H1 (cell line): ENCODE measurements at regions not wholly inside any gene's neighbourhood (a gene's known extent, or its start where the extent isn't known, plus 50 kb on each side); places are given as distances from the start of the nearest gene placed in this dataset.

ENCODE experiments used
- CTCF ChIA-PET: fragments of 300-600 bp; sonication (Branson Sonifier 250); formaldehyde crosslinking; loops from one replicate; lab custom pipeline; 2021; ENCODE audit not compliant: partially characterized antibody; lab: Charles Lee
- POLR2A ChIA-PET: fragments of 300-600 bp; sonication (Branson Sonifier 250); formaldehyde crosslinking; loops from one replicate; lab custom pipeline; 2021; ENCODE audit warnings: inconsistent platforms; ENCODE audit not compliant: partially characterized antibody; lab: Charles Lee
- DNase-seq, 2 experiments: peaks; one replicate each; pipeline versions ENCODE4 v3.0.0 to v3.0.0-alpha.2; 2010 to 2022; ENCODE audit warnings: low spot score in 2 of 2, low read depth in 1 of 2, mixed read lengths in 1 of 2
- FAIRE-seq: peaks from 2 replicates; lab custom pipeline; 2011; peaks lifted over from hg19 to GRCh38; lab: Jason Lieb, UNC
- H2AFZ ChIP-seq: 2 replicates; pipeline ENCODE4 v1.8.1; 2012; ENCODE audit warnings: low read length, inconsistent platforms
- H2AK5ac ChIP-seq: 2 replicates; pipeline ENCODE4 v1.6.1; 2013; ENCODE audit warnings: low read depth, low read length
- H2BK120ac ChIP-seq: replicated peaks from 2 replicates; pipeline ENCODE3; 2013; ENCODE audit warnings: low read depth, low read length, inconsistent platforms
- H2BK12ac ChIP-seq: 2 replicates; pipeline ENCODE4 v1.6.1; 2013; ENCODE audit warnings: low read depth, low read length
- H2BK15ac ChIP-seq: 2 replicates; pipeline ENCODE4 v1.6.1; 2013; ENCODE audit warnings: low read length
- H2BK20ac ChIP-seq: 2 replicates; pipeline ENCODE4 v1.6.1; 2013; ENCODE audit warnings: low read length
- H2BK5ac ChIP-seq: 2 replicates; pipeline ENCODE4 v1.6.1; 2013; ENCODE audit warnings: low read depth, low read length
- H3K14ac ChIP-seq: 2 replicates; pipeline ENCODE4 v1.6.1; 2013; ENCODE audit warnings: inconsistent platforms; ENCODE audit not compliant: insufficient read length
- H3K18ac ChIP-seq: 2 replicates; pipeline ENCODE4 v1.6.1; 2013; ENCODE audit warnings: low read length; ENCODE audit errors: extremely low read depth
- H3K23ac ChIP-seq: 2 replicates; pipeline ENCODE4 v1.6.1; 2013; ENCODE audit warnings: inconsistent platforms; ENCODE audit not compliant: insufficient read length
- H3K23me2 ChIP-seq: 2 replicates; pipeline ENCODE4 v1.6.1; 2013; ENCODE audit warnings: low read depth, low read length
- H3K27ac ChIP-seq: 2 replicates; pipeline ENCODE4 v1.6.1; 2011; ENCODE audit warnings: low read depth, low read length, inconsistent platforms
- H3K27me3 ChIP-seq, 4 experiments: replicated peaks in 1 of 4; 1 replicate in 1 of 4; 2 replicates in 3 of 4; pipeline versions ENCODE4 v1.6.1 to v1.8.1; 2011 to 2013; ENCODE audit warnings: low read length in 3 of 4, mild to moderate bottlenecking in 3 of 4, inconsistent platforms in 2 of 4, mixed read lengths in 2 of 4, moderate library complexity in 1 of 4; ENCODE audit not compliant: control insufficient read depth in 3 of 4, insufficient read depth in 3 of 4; ENCODE audit errors: extremely low read depth in 1 of 4
- H3K36me3 ChIP-seq, 4 experiments: 2 replicates each; pipeline versions ENCODE4 v1.6.1 to v1.8.1; 2011 to 2013; ENCODE audit warnings: mild to moderate bottlenecking in 4 of 4, low read length in 3 of 4, moderate library complexity in 2 of 4, control low read depth in 1 of 4, inconsistent platforms in 1 of 4; ENCODE audit not compliant: insufficient read depth in 4 of 4, control insufficient read depth in 2 of 4
- H3K4ac ChIP-seq: replicated peaks from 2 replicates; pipeline ENCODE3; 2013; ENCODE audit warnings: low read length, low read depth, mixed read lengths, inconsistent platforms; ENCODE audit not compliant: insufficient read length
- H3K4me1 ChIP-seq, 4 experiments: replicated peaks in 1 of 4; 1 replicate in 1 of 4; 2 replicates in 3 of 4; pipeline versions ENCODE4 v1.6.1 to v1.8.1; 2011 to 2013; ENCODE audit warnings: low read length in 3 of 4, inconsistent platforms in 2 of 4, mixed read lengths in 1 of 4; ENCODE audit not compliant: insufficient read depth in 4 of 4, control insufficient read depth in 3 of 4
- H3K4me2 ChIP-seq, 2 experiments: 2 replicates each; pipeline versions ENCODE4 v1.6.1 to v1.8.1; 2011 to 2013; ENCODE audit warnings: low read depth in 2 of 2, low read length in 2 of 2, control low read depth in 1 of 2, inconsistent platforms in 1 of 2, mild to moderate bottlenecking in 1 of 2; ENCODE audit not compliant: insufficient read depth in 1 of 2
- H3K4me3 ChIP-seq, 4 experiments: fragments of 200-600, 300-600 bp in 1 of 4; sonication (generic), shearing (Covaris generic), sonication (Bioruptor Twin) in 1 of 4; 2 replicates each; pipeline versions ENCODE4 v1.5.1 to v1.8.1; 2011 to 2016; ENCODE audit warnings: low read length in 4 of 4, low read depth in 3 of 4, control low read depth in 2 of 4, inconsistent platforms in 2 of 4, mild to moderate bottlenecking in 2 of 4, mixed read lengths in 1 of 4, moderate library complexity in 1 of 4; ENCODE audit not compliant: insufficient read depth in 2 of 4; ENCODE audit errors: extremely low read depth in 1 of 4
- H3K56ac ChIP-seq: replicated peaks from 2 replicates; pipeline ENCODE3; 2013; ENCODE audit warnings: low read depth, mild to moderate bottlenecking, mixed read lengths, low read length, inconsistent platforms; ENCODE audit not compliant: insufficient read length
- H3K79me1 ChIP-seq: 2 replicates; pipeline ENCODE4 v1.6.1; 2013; ENCODE audit warnings: low read depth, low read length, control low read depth
- H3K79me2 ChIP-seq, 2 experiments: 2 replicates each; pipeline versions ENCODE4 v1.6.1 to v1.8.1; 2012 to 2013; ENCODE audit warnings: low read length in 2 of 2, mild to moderate bottlenecking in 2 of 2, inconsistent platforms in 1 of 2; ENCODE audit not compliant: insufficient read depth in 2 of 2, control insufficient read depth in 1 of 2
- H3K9ac ChIP-seq, 4 experiments: replicated peaks in 1 of 4; 1 replicate in 1 of 4; 2 replicates in 3 of 4; pipeline versions ENCODE4 v1.6.1 to v1.8.1; 2011 to 2013; ENCODE audit warnings: low read depth in 3 of 4, low read length in 3 of 4, control low read depth in 2 of 4, mild to moderate bottlenecking in 2 of 4, moderate library complexity in 2 of 4, inconsistent platforms in 1 of 4; ENCODE audit errors: extremely low read depth in 1 of 4
- H3K9me3 ChIP-seq, 2 experiments: 2 replicates each; pipeline versions ENCODE4 v1.6.1 to v1.8.1; 2012 to 2013; ENCODE audit warnings: mild to moderate bottlenecking in 2 of 2, moderate library complexity in 2 of 2, control low read depth in 1 of 2, inconsistent platforms in 1 of 2, low read depth in 1 of 2, low read length in 1 of 2, mixed read lengths in 1 of 2; ENCODE audit not compliant: insufficient read depth in 2 of 2
- H4K20me1 ChIP-seq, 2 experiments: replicated peaks in 1 of 2; 2 replicates each; pipeline versions ENCODE3 to v1.8.1; 2011 to 2013; ENCODE audit warnings: inconsistent platforms in 2 of 2, low read length in 2 of 2, mild to moderate bottlenecking in 1 of 2; ENCODE audit not compliant: insufficient read depth in 2 of 2, control insufficient read depth in 1 of 2
- H4K5ac ChIP-seq: 2 replicates; pipeline ENCODE4 v1.6.1; 2013; ENCODE audit warnings: low read length, low read depth, mixed read lengths, inconsistent platforms; ENCODE audit not compliant: insufficient read length
- H4K8ac ChIP-seq: 2 replicates; pipeline ENCODE4 v1.8.0; 2013; ENCODE audit warnings: mild to moderate bottlenecking, moderate library complexity, low read length, inconsistent platforms; ENCODE audit not compliant: insufficient read depth; ENCODE audit errors: extremely low read depth
- H4K91ac ChIP-seq: replicated peaks from 2 replicates; pipeline ENCODE3; 2013; ENCODE audit warnings: low read length, mixed read lengths, inconsistent platforms; ENCODE audit not compliant: insufficient read length
- CHD1 ChIP-seq: IDR thresholded peaks from 2 replicates; pipeline ENCODE4 v1.6.1; 2012; ENCODE audit warnings: low read depth, low read length, improper control_type of control experiment
- EGR1 ChIP-seq: IDR thresholded peaks from 2 replicates; pipeline ENCODE4 v1.6.1; 2011; ENCODE audit warnings: low read depth, low read length, borderline replicate concordance
- GTF2F1 ChIP-seq: IDR thresholded peaks from 2 replicates; pipeline ENCODE4 v1.6.1; 2012; ENCODE audit warnings: low read depth, low read length, improper control_type of control experiment, borderline replicate concordance
- NANOG ChIP-seq: IDR thresholded peaks from 2 replicates; pipeline ENCODE4 v1.6.1; 2011; ENCODE audit warnings: low read length, low read depth, mild to moderate bottlenecking, inconsistent platforms; ENCODE audit not compliant: insufficient read depth, poor library complexity, severe bottlenecking
- NRF1 ChIP-seq: IDR thresholded peaks from 2 replicates; pipeline ENCODE4 v1.6.1; 2011; ENCODE audit warnings: mild to moderate bottlenecking, low read depth, low read length, improper control_type of control experiment
- RBBP5 ChIP-seq: IDR thresholded peaks from 2 replicates; pipeline ENCODE4 v1.7.1; 2012; ENCODE audit warnings: low read depth, mild to moderate bottlenecking, inconsistent platforms, low read length, moderate library complexity, borderline replicate concordance
- SAP30 ChIP-seq: fragments of 300-600 bp; sonication (generic); IDR thresholded peaks from 2 replicates; pipeline ENCODE4 v1.7.1; 2012; ENCODE audit warnings: low read length, moderate library complexity, mild to moderate bottlenecking, inconsistent platforms; ENCODE audit not compliant: insufficient read depth, insufficient replicate concordance
- SIN3A ChIP-seq, 2 experiments: IDR thresholded peaks in 1 of 2; conservative IDR thresholded peaks in 1 of 2; 2 replicates each; pipeline ENCODE4 v1.6.1; 2011 to 2012; ENCODE audit warnings: low read length in 2 of 2, improper control_type of control experiment in 1 of 2, low read depth in 1 of 2, mild to moderate bottlenecking in 1 of 2
- SIX5 ChIP-seq: IDR thresholded peaks from 2 replicates; pipeline ENCODE4 v1.6.1; 2011; ENCODE audit warnings: mild to moderate bottlenecking, low read depth, low read length
- SRF ChIP-seq: IDR thresholded peaks from 2 replicates; pipeline ENCODE4 v1.6.1; 2011; ENCODE audit warnings: mild to moderate bottlenecking, low read depth, low read length, moderate library complexity
- TCF12 ChIP-seq: IDR thresholded peaks from 2 replicates; pipeline ENCODE4 v1.6.1; 2011; ENCODE audit warnings: low read depth, mild to moderate bottlenecking, low read length
- USF2 ChIP-seq: IDR thresholded peaks from 2 replicates; pipeline ENCODE4 v1.6.1; 2011; ENCODE audit warnings: low read length, improper control_type of control experiment
- ZNF274 ChIP-seq: IDR thresholded peaks from 2 replicates; pipeline ENCODE4 v1.7.0; 2012; ENCODE audit warnings: low read length, borderline replicate concordance; ENCODE audit errors: extremely low read depth
- WGBS, 2 experiments: shearing (Covaris generic) in 1 of 2; methylation state at CpG; one replicate each; pipeline versions ENCODE4 v1.1.6 to v1.1.7; 2013 to 2015; ENCODE audit warnings: low lambda C conversion rate in 2 of 2, mixed read lengths in 2 of 2, inconsistent platforms in 1 of 2, low coverage in 1 of 2, missing lambda C conversion rate in 1 of 2; ENCODE audit not compliant: insufficient replicate concordance in 2 of 2, insufficient coverage in 1 of 2, insufficient read length in 1 of 2; ENCODE audit errors: extremely low coverage in 1 of 2, missing lambda C conversion rate in 1 of 2; 5-methylcytosine and 5-hydroxymethylcytosine counted together

GRCh38 chr7:54933643-54934042, 85.2 kb upstream of the EGFR start:
- peak overlapping the region; percentile 43 to 59 for H3K4me2 ChIP-seq
- H3K18ac ChIP-seq = no peak overlapping the region
- H2BK15ac ChIP-seq = no peak overlapping the region
- H4K8ac ChIP-seq = no peak overlapping the region
- no peaks in the 10 kb centered on the region for H3K36me3 ChIP-seq
- H2AFZ ChIP-seq = peak overlapping the region; percentile 94
- 85% methylated on average over 4 of the region's 4 CpGs; no CpG with 5 or more reads in 1 of the 2 experiments for WGBS, 2 experiments
- H3K4me3 ChIP-seq = peak overlapping the region; percentile 32 to 70 (median 62); a peak in 7 of 8 replicates
- no peak overlapping the region for H2BK20ac ChIP-seq
- H3K4ac ChIP-seq = no peak overlapping the region
- no peaks in the 10 kb centered on the region for H3K27me3 ChIP-seq
- no peaks in the 10 kb centered on the region for H4K20me1 ChIP-seq
- no peak overlapping the region for H3K56ac ChIP-seq
- H3K79me1 ChIP-seq = no peaks in the 10 kb centered on the region
- H2AK5ac ChIP-seq = no peak overlapping the region
- no peaks in the 10 kb centered on the region for H3K79me2 ChIP-seq
- no peak overlapping the region for H2BK12ac ChIP-seq
- no peak for FAIRE-seq
- ChIA-PET CTCF (no interaction called here), POLR2A (no interaction called here)
- H3K4me1 ChIP-seq = no peaks in the 10 kb centered on the region
- no peaks in the 10 kb centered on the region for H3K9me3 ChIP-seq
- H3K14ac ChIP-seq = no peak overlapping the region
- no peak for DNase-seq
- no peak overlapping the region for H3K9ac ChIP-seq
- H2BK5ac ChIP-seq = no peak overlapping the region
- H3K23ac ChIP-seq = no peak overlapping the region
- H4K5ac ChIP-seq = no peak overlapping the region
- H3K23me2 ChIP-seq = no peaks in the 10 kb centered on the region
- no peak overlapping the region for H2BK120ac ChIP-seq
- no peak overlapping the region for H4K91ac ChIP-seq
- no peak overlapping the region for H3K27ac ChIP-seq
- TF ChIP-seq EGR1 (no peak), SIN3A (conservative IDR thresholded peaks at IDR 0.05 in 1 of 2, IDR thresholded peaks at IDR 0.05 in 1 of 2; ENCODE audit: low read depth in 1 of 2, low read length in 2 of 2) (no peak), TCF12 (no peak), ZNF274 (no peak), NANOG (no peak), CHD1 (no peak), SRF (no peak), SIX5 (no peak), GTF2F1 (no peak), NRF1 (no peak), USF2 (no peak), SAP30 (no peak), RBBP5 (no peak)
